Smooth muscle cell (in vitro differentiated cells): ENCODE measurements at regions not wholly inside any gene's neighbourhood (a gene's known extent, or its start where the extent isn't known, plus 50 kb on each side); places are given as distances from the start of the nearest gene placed in this dataset.
A peak's percentile ranks its signal among the peaks of the same experiment; 100 is the strongest.

Experiments used
- DNase-seq: peaks from one replicate; lab custom pipeline; 2025; ENCODE audit not compliant: unreplicated experiment; lab: John Stamatoyannopoulos, UW
- H2AFZ ChIP-seq: fragments of 200-600 bp; sonication (generic); 2 replicates; pipeline ENCODE4 v1.6.0; 2016; ENCODE audit warnings: antibody characterized with exemption, low read depth, mild to moderate bottlenecking
- H3F3A ChIP-seq: fragments of 200-600 bp; sonication (generic); 2 replicates; pipeline ENCODE4 v1.6.0; 2017; ENCODE audit warnings: antibody characterized with exemption, low read depth
- H3K27ac ChIP-seq: fragments of 200-600 bp; sonication (generic); 2 replicates; pipeline ENCODE4 v1.5.1; 2016; ENCODE audit warnings: low read depth, mild to moderate bottlenecking
- H3K27me3 ChIP-seq: fragments of 200-600 bp; sonication (generic); 2 replicates; pipeline ENCODE4 v1.6.1; 2016; ENCODE audit warnings: low read depth, mild to moderate bottlenecking
- H3K36me3 ChIP-seq: fragments of 200-600 bp; sonication (generic); 2 replicates; pipeline ENCODE4 v1.5.1; 2016; ENCODE audit warnings: low read depth
- H3K4me1 ChIP-seq: fragments of 200-600 bp; sonication (generic); 2 replicates; pipeline ENCODE4 v1.5.1; 2016; ENCODE audit warnings: low read depth
- H3K4me2 ChIP-seq: fragments of 200-600 bp; sonication (generic); 2 replicates; pipeline ENCODE4 v1.6.0; 2016; ENCODE audit warnings: mild to moderate bottlenecking
- H3K4me3 ChIP-seq: fragments of 200-600 bp; sonication (generic); 2 replicates; pipeline ENCODE4 v1.5.1; 2016; ENCODE audit warnings: mild to moderate bottlenecking
- H3K79me2 ChIP-seq: fragments of 200-600 bp; sonication (generic); 2 replicates; pipeline ENCODE4 v1.6.0; 2016; ENCODE audit warnings: low read depth, mild to moderate bottlenecking
- H3K9ac ChIP-seq: fragments of 200-600 bp; sonication (generic); 2 replicates; pipeline ENCODE4 v1.6.0; 2016; ENCODE audit warnings: low read depth
- H3K9me3 ChIP-seq: fragments of 200-600 bp; sonication (generic); replicated peaks from 2 replicates; pipeline ENCODE4 v1.5.1; 2016; ENCODE audit warnings: low read depth
- H4K20me1 ChIP-seq: fragments of 200-600 bp; sonication (generic); 2 replicates; pipeline ENCODE4 v1.6.0; 2016; ENCODE audit warnings: low read depth
- WGBS: methylation state at CpG from one replicate; pipeline ENCODE4 v1.1.7; 2016; ENCODE audit warnings: low lambda C conversion rate; 5-methylcytosine and 5-hydroxymethylcytosine counted together
- TF ChIP-seq, protein P1 (sequence below): fragments of 200-600 bp; sonication (generic); IDR thresholded peaks from 2 replicates; pipeline ENCODE4 v1.5.1; 2017; ENCODE audit warnings: borderline replicate concordance, mild to moderate bottlenecking, antibody characterized with exemption; ENCODE audit not compliant: insufficient read depth, poor library complexity, severe bottlenecking

DNA sequence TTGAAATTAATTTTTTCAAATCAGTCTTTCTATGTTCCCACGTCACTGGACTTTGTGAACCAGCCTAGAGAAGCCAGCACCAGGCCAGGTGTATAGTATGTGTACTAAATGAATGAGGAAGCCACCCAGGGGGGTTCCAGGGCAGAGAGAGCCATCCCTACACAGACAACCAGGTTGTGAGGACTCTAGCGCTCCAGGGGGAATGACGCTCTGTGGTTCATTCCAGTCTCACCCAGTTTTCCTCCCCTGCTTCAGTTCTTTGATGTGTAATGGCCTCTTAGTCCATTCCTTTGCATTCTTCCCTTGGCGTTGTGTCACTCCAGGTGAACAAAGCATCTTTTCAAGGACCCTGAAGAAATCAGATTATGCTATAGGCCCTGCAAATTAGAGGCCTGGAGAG is 330.6 kb downstream of the NSG2 start:
- TF ChIP-seq, protein P1, sequence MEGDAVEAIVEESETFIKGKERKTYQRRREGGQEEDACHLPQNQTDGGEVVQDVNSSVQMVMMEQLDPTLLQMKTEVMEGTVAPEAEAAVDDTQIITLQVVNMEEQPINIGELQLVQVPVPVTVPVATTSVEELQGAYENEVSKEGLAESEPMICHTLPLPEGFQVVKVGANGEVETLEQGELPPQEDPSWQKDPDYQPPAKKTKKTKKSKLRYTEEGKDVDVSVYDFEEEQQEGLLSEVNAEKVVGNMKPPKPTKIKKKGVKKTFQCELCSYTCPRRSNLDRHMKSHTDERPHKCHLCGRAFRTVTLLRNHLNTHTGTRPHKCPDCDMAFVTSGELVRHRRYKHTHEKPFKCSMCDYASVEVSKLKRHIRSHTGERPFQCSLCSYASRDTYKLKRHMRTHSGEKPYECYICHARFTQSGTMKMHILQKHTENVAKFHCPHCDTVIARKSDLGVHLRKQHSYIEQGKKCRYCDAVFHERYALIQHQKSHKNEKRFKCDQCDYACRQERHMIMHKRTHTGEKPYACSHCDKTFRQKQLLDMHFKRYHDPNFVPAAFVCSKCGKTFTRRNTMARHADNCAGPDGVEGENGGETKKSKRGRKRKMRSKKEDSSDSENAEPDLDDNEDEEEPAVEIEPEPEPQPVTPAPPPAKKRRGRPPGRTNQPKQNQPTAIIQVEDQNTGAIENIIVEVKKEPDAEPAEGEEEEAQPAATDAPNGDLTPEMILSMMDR = no peak
- H3F3A ChIP-seq = peaks cover 5% of the 10 kb centered on the region
- no peaks in the 10 kb centered on the region for H3K9me3 ChIP-seq
- H2AFZ ChIP-seq = no peak overlapping the region
- H3K9ac ChIP-seq = peak overlapping the region; percentile 40
- no peaks in the 10 kb centered on the region for H3K27me3 ChIP-seq
- no peak overlapping the region for H3K4me2 ChIP-seq
- peak overlapping the region; percentile 86 for H3K27ac ChIP-seq
- H3K36me3 ChIP-seq = no peaks in the 10 kb centered on the region
- no peaks in the 10 kb centered on the region for H3K79me2 ChIP-seq
- WGBS = 70% methylated on average over 4 of the region's 4 CpGs
- H3K4me3 ChIP-seq = no peak overlapping the region
- H3K4me1 ChIP-seq = no peaks in the 10 kb centered on the region
- DNase-seq = no peak
- H4K20me1 ChIP-seq = no peaks in the 10 kb centered on the region

DNA sequence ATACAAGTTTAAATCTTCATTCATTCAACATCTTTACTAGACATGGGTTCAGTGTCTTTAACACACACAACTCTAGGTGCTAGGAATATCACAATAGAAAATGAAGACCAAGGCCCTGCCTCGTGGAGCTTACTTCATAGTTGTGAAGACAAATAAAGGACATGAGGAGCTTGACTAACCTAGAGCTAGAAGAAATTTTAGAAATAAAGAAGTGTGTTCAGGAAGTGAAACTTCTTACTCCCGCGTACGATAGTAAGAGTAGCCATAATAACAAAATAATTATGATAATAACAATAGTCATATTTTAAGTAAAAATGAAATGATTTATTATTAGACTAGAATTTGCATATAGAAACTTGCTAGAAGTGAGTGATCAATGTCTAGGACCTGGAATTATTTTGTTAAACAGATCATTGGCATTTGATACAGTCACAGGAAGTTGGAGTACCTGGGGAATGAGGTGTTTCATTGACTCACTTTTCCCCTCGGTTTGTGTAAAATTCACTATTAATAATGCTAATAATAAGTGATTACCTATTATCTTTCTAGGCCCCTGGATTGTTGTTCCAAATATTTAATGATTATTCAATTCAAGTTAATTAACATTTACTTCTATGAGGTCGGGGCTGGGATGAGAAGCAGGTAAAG is 331.3 kb downstream of the NSG2 start:
- no peak overlapping the region for H2AFZ ChIP-seq
- H3K27ac ChIP-seq = peak overlapping the region; percentile 86
- no peaks in the 10 kb centered on the region for H3K36me3 ChIP-seq
- no peak for DNase-seq
- no peaks in the 10 kb centered on the region for H3K9me3 ChIP-seq
- H3K4me1 ChIP-seq = no peaks in the 10 kb centered on the region
- no peaks in the 10 kb centered on the region for H3K27me3 ChIP-seq
- H3K9ac ChIP-seq = peak overlapping the region; percentile 52
- TF ChIP-seq, protein P1 = no peak
- no peaks in the 10 kb centered on the region for H3K79me2 ChIP-seq
- no peak overlapping the region for H3K4me2 ChIP-seq
- no peaks in the 10 kb centered on the region for H4K20me1 ChIP-seq
- WGBS = 69% methylated on average over 6 of the region's 6 CpGs
- no peaks in the 10 kb centered on the region for H3F3A ChIP-seq
- no peak overlapping the region for H3K4me3 ChIP-seq

DNA sequence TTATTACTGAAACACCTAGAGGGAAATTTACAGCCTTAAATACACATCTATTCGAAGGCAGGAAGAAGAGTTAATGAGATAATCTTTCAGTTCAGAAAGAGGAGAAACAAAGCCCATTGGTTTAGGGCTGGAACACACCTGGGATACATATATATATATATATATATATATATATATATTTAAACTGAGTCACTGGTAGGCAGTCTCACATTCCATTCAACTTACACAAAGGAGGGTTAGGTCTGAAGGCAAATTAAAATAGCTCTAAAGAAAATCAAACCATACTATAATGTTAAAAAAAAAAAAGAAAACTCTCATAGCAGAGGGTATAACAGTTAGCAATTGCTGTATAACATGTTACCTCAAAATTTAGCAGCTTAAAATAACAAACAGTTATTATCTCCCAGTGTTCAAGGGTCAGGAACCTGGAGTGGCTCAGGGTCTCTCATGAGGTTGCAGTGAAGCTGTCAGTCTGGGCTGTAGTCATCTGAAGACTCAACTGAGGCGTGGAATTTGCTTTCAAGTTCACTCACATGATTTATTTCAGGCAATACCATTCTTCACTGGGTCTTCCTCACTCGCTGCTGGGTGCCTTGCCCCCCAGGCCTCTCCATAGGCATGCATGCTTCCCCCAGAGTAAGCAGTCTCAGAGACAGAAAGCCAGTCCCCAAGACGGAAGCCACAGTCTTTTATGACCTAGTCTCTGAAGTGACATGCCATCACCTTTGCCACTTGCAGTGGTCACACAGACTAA is 332.8 kb downstream of the NSG2 start:
- no peak overlapping the region for H2AFZ ChIP-seq
- no peaks in the 10 kb centered on the region for H4K20me1 ChIP-seq
- no peaks in the 10 kb centered on the region for H3K36me3 ChIP-seq
- no peak for DNase-seq
- H3K9ac ChIP-seq = peak overlapping the region; percentile 45
- H3F3A ChIP-seq = peaks cover under 1% of the 10 kb centered on the region
- no peaks in the 10 kb centered on the region for H3K79me2 ChIP-seq
- H3K4me1 ChIP-seq = peaks cover 3% of the 10 kb centered on the region
- TF ChIP-seq, protein P1 = no peak
- H3K4me2 ChIP-seq = no peak overlapping the region
- no peaks in the 10 kb centered on the region for H3K27me3 ChIP-seq
- H3K4me3 ChIP-seq = no peak overlapping the region
- peak overlapping the region; percentile 86 for H3K27ac ChIP-seq
- H3K9me3 ChIP-seq = no peaks in the 10 kb centered on the region
- WGBS = 72% methylated on average over 4 of the region's 4 CpGs

DNA sequence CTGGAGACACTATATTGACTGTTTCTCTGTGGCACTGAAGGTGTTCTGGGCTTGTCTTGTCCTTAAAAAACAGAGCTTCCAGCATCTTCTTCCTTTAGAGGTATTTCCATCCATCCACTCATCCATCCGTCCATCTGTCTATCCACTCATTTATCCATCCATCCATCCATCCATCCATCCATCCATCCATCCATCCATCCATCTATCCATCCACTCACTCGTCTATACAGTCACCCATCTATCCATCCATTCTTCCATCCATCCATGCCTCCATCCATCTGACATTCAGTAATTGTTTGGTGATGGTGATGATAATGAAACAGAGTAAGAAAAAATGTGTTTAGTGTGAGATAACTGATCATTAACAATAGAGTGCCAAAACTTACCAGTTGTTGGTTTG is 334.8 kb downstream of the NSG2 start:
- Histone ChIP-seq H2AFZ (no peak overlapping the region), H3K4me2 (no peak overlapping the region), H3K36me3 (no peaks in the 10 kb centered on the region), H3K9ac (no peak overlapping the region), H3F3A (peaks cover 20% of the 10 kb centered on the region), H3K27me3 (no peaks in the 10 kb centered on the region), H3K27ac (no peak overlapping the region), H3K4me1 (peaks cover 13% of the 10 kb centered on the region), H3K9me3 (no peaks in the 10 kb centered on the region), H3K79me2 (no peaks in the 10 kb centered on the region), H4K20me1 (no peaks in the 10 kb centered on the region), H3K4me3 (no peak overlapping the region)
- TF ChIP-seq, protein P1 = no peak
- 92% methylated on average over 2 of the region's 2 CpGs for WGBS
- no peak for DNase-seq
